ENCODE measurements at regions not wholly inside any gene's neighbourhood (a gene's known extent, or its start where the extent isn't known, plus 50 kb on each side); places are given as distances from the start of the nearest gene placed in this dataset.
A peak's percentile ranks its signal among the peaks of the same experiment; 100 is the strongest.
"Not testable (repeated sequence)": the region's sequence is repeated elsewhere in the genome, so short reads cannot be mapped to it uniquely, and the experiment has no call there.

- peaks cover 11% of the 10 kb centered on the region for H3K9me3 Mint-ChIP-seq
- no peaks in the 10 kb centered on the region for H3K36me3 Mint-ChIP-seq
- DNase-seq (ENCODE audit: low spot score in 2 of 2) (no peak), ATAC-seq (no peak)
- H3K27ac Mint-ChIP-seq, result no peak overlapping the region
- no peak overlapping the region for H3K4me3 Mint-ChIP-seq
- no peaks in the 10 kb centered on the region for H3K4me1 Mint-ChIP-seq
These were observed 196.3 kb downstream of the DCDC2C start for GRCh38 chr2:3899536-3900155.

DNA sequence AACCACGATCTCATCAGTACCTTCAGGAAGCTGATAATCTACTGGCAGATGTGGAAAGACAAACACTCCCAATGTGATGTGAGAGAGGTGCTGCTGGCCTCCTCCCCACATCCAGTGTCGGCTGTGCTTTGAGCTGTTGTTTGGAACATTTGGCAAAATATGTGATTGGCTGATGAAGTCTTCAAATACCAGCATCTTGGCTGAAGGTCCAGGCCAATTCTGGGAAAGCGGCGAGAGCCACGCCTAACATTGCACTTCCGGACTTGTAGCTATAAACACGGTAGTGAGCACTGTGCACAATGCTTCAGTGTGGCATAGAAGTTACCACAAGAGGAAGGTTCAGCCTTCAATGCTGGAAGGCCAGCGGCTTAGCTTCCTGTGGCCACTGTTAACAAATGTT lies 198.8 kb downstream of the DCDC2C start:
- Mint-ChIP-seq H3K4me3 (no peak overlapping the region), H3K27ac (no peak overlapping the region), H3K9me3 (peaks cover 14% of the 10 kb centered on the region), H3K4me1 (no peaks in the 10 kb centered on the region), H3K36me3 (no peaks in the 10 kb centered on the region)
- ATAC-seq, result no peak
- DNase-seq (ENCODE audit: low spot score in 2 of 2), result no peak

- DNase-seq (ENCODE audit: low spot score in 2 of 2), result no peak
These were observed 200.7 kb downstream of the DCDC2C start for GRCh38 chr2:3904061-3904460.

DNA sequence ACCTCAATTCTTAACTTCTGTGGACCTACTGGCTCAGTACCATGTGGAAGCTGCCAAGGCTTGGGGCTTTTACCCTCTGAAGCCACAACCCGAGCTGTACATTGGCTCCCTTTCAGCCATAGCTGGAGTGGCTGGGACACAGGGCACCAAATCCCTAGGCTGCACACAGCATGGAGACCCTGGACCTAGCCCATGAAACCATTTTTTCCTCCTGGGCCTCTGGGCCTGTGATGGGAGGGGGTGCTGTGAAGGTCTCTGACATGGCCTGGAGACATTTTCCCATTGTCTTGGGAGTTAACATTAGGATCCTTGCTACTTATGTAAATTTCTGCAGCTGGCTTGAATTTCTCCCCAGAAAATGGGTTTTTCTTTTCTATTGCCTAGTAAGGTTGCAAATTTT lies 205.1 kb downstream of the DCDC2C start:
- DNase-seq (ENCODE audit: low spot score in 2 of 2); H3K4me1 Mint-ChIP-seq; H3K27ac Mint-ChIP-seq; H3K4me3 Mint-ChIP-seq; ATAC-seq; H3K36me3 Mint-ChIP-seq; H3K9me3 Mint-ChIP-seq: not testable (repeated sequence)

More at GRCh38 chr2:3904061-3904460, 200.7 kb downstream of the DCDC2C start:
- Mint-ChIP-seq H3K27ac (no peak overlapping the region), H3K36me3 (no peaks in the 10 kb centered on the region), H3K9me3 (peaks cover 9% of the 10 kb centered on the region), H3K4me3 (no peak overlapping the region), H3K4me1 (no peaks in the 10 kb centered on the region)
- ATAC-seq, result no peak

- no peak overlapping the region for H3K4me3 Mint-ChIP-seq
- H3K9me3 Mint-ChIP-seq, result peaks cover 6% of the 10 kb centered on the region
- no peak overlapping the region for H3K27ac Mint-ChIP-seq
- no peak for DNase-seq (ENCODE audit: low spot score in 2 of 2)
- no peaks in the 10 kb centered on the region for H3K36me3 Mint-ChIP-seq
- ATAC-seq, result no peak
- H3K4me1 Mint-ChIP-seq, result no peaks in the 10 kb centered on the region
These were observed 208.6 kb downstream of the DCDC2C start for GRCh38 chr2:3911882-3912455.

GRCh38 chr2:3913166-3913565 lies 209.8 kb downstream of the DCDC2C start:
- no peak for ATAC-seq
- no peak for DNase-seq (ENCODE audit: low spot score in 2 of 2)
- H3K36me3 Mint-ChIP-seq, result no peaks in the 10 kb centered on the region
- no peak overlapping the region for H3K27ac Mint-ChIP-seq
- H3K4me3 Mint-ChIP-seq, result no peak overlapping the region
- no peaks in the 10 kb centered on the region for H3K4me1 Mint-ChIP-seq
- H3K9me3 Mint-ChIP-seq, result peaks cover 4% of the 10 kb centered on the region

GRCh38 chr2:3914241-3914640 lies 210.9 kb downstream of the DCDC2C start:
- ATAC-seq (no peak), DNase-seq (ENCODE audit: low spot score in 2 of 2) (no peak)
- Mint-ChIP-seq H3K4me3 (no peak overlapping the region), H3K27ac (no peak overlapping the region), H3K9me3 (peaks cover 4% of the 10 kb centered on the region), H3K4me1 (no peaks in the 10 kb centered on the region), H3K36me3 (no peaks in the 10 kb centered on the region)

GRCh38 chr2:3927031-3927430 lies 223.7 kb downstream of the DCDC2C start:
- ATAC-seq, result no peak

DNA sequence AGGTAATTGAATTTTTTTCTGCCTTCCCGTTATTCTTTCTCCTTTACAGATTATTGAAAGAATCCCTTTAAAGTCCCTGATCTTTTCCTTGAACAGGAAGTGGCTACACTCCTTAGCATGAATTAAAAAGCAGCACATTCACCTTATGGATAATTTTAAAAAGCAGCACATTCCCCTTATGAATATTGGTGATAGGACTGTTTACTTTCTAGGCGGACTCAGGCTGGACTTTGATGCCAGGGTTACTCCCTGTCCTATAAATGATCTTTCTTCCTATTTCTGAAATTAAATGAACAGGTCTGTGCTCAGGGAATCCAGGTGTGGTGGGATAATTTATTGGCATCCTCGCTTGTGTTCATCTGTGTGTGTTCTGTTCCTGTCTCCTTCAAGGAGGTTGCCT lies 226.0 kb downstream of the DCDC2C start:
- no peak for DNase-seq (ENCODE audit: low spot score in 2 of 2)
- no peak for ATAC-seq
- Mint-ChIP-seq H3K4me1 (no peaks in the 10 kb centered on the region), H3K4me3 (no peak overlapping the region), H3K36me3 (no peaks in the 10 kb centered on the region), H3K27ac (no peak overlapping the region), H3K9me3 (peaks cover 18% of the 10 kb centered on the region)

More at GRCh38 chr2:3927031-3927430, 223.7 kb downstream of the DCDC2C start:
- Mint-ChIP-seq H3K27ac (no peak overlapping the region), H3K4me1 (no peaks in the 10 kb centered on the region), H3K4me3 (no peak overlapping the region), H3K36me3 (no peaks in the 10 kb centered on the region), H3K9me3 (peaks cover 15% of the 10 kb centered on the region)
- no peak for DNase-seq (ENCODE audit: low spot score in 2 of 2)

- DNase-seq (ENCODE audit: low spot score in 2 of 2) (no peak), ATAC-seq (no peak)
- H3K4me3 Mint-ChIP-seq, result no peak overlapping the region
- H3K4me1 Mint-ChIP-seq, result no peaks in the 10 kb centered on the region
- no peaks in the 10 kb centered on the region for H3K36me3 Mint-ChIP-seq
- H3K9me3 Mint-ChIP-seq, result peaks cover 15% of the 10 kb centered on the region
- H3K27ac Mint-ChIP-seq, result no peak overlapping the region
These were observed 226.9 kb downstream of the DCDC2C start for GRCh38 chr2:3930246-3930645.

GRCh38 chr2:3940661-3941060 lies 237.3 kb downstream of the DCDC2C start:
- Mint-ChIP-seq H3K27ac (no peak overlapping the region), H3K4me1 (no peaks in the 10 kb centered on the region), H3K36me3 (no peaks in the 10 kb centered on the region), H3K9me3 (peaks cover 5% of the 10 kb centered on the region), H3K4me3 (no peak overlapping the region)
- DNase-seq (ENCODE audit: low spot score in 2 of 2), result no peak
- ATAC-seq, result no peak

DNA sequence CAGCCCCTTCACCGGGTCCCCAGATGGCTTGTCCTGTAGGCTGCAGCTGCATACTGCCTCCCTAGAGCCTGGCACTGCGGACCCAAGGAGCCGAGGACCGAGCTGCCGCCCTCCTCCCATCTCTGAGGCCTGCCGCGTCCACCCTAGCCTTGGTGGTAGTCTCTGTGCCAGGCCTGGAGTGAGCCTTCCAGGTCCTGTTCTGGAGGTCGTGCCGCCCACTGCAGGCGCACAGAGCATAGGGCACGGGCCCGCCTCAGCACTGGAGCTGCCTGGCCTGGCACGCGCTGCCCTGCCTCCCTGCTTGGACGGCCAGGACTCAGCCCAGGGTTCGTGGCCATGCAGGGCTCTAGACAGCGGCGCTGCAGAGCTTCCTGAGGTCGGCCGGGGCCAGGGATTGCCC lies 239.5 kb downstream of the DCDC2C start:
- Mint-ChIP-seq H3K27ac (no peak overlapping the region), H3K36me3 (no peaks in the 10 kb centered on the region), H3K9me3 (peaks cover 5% of the 10 kb centered on the region), H3K4me3 (no peak overlapping the region), H3K4me1 (no peaks in the 10 kb centered on the region)
- ATAC-seq (no peak), DNase-seq (ENCODE audit: low spot score in 2 of 2) (no peak)

GRCh38 chr2:3944071-3944470 lies 240.7 kb downstream of the DCDC2C start:
- Mint-ChIP-seq H3K4me3 (no peak overlapping the region), H3K36me3 (no peaks in the 10 kb centered on the region), H3K27ac (no peak overlapping the region), H3K4me1 (no peaks in the 10 kb centered on the region), H3K9me3 (peaks cover 3% of the 10 kb centered on the region)
- no peak for ATAC-seq
- no peak for DNase-seq (ENCODE audit: low spot score in 2 of 2)

- no peak for ATAC-seq
- DNase-seq (ENCODE audit: low spot score in 2 of 2), result no peak
- Mint-ChIP-seq H3K9me3 (peaks cover 3% of the 10 kb centered on the region), H3K4me1 (no peaks in the 10 kb centered on the region), H3K27ac (no peak overlapping the region), H3K4me3 (no peak overlapping the region), H3K36me3 (no peaks in the 10 kb centered on the region)
These were observed 241.5 kb downstream of the DCDC2C start for GRCh38 chr2:3944841-3945240.

DNA sequence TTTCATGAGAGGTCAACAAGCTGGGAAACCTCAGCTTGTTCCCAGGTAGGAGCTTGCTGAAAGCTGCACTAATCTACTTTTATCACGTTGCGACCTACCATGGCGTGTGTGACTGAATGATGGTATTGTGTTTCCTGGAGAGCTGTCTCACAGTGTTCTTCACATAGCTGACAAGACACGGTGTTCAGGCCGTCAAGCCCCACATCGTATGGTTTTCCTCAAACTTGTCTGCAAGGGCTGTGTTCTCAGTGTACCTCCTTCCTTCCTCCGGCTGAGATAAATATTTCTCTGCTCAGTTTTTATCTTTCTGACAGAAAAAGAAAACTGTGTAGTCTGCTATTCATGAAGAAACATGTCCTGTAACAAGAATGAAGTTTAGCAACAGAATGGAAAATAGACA lies 244.8 kb downstream of the DCDC2C start:
- peaks cover 2% of the 10 kb centered on the region for H3K9me3 Mint-ChIP-seq
- ATAC-seq, result no peak

DNA sequence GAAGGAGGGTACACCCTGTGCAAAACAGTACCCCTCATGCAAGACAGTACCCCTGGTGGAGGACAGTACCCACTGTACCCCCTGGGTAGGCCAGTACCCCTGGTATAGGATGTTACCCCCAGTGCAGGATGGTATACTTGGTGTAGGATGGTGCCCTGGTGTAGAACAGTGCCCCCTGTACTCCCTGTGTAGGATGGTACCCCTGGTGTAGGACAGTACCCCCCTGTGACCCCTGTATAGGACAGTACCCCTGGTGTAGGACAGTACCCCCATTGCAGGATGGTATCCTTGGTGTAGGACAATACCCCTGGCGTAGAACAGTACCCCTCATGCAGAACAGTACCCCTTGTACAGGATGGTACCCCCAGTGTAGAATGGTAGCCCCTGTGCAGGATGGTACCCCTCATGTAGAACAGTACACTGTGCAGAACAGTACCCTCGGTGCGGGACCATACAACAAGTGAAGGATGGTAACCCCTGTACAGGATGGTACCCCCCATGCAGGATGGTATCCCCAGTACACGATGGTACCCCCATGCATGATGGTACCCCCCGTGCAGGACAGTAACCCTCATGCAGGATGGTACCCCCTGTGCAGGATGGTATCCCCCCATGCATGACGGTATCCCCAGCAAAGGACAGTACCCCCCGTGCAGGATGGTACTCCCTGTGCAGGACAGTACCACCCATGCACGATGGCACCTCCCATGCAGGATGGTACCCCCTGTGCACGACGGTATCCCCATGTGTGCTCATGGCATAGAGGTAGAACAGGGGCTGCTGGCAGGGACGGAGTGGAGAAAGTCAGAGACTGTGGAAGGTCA lies 248.0 kb downstream of the DCDC2C start:
- ATAC-seq (peak; percentile 24), DNase-seq (ENCODE audit: low spot score in 2 of 2) (no peak)
- Mint-ChIP-seq H3K4me1 (no peaks in the 10 kb centered on the region), H3K36me3 (no peaks in the 10 kb centered on the region), H3K27ac (no peak overlapping the region), H3K9me3 (no peaks in the 10 kb centered on the region), H3K4me3 (no peak overlapping the region)

More for the DNA sequence above, 244.8 kb downstream of the DCDC2C start:
- Mint-ChIP-seq H3K4me1 (no peaks in the 10 kb centered on the region), H3K4me3 (no peak overlapping the region), H3K36me3 (no peaks in the 10 kb centered on the region), H3K27ac (no peak overlapping the region)
- DNase-seq (ENCODE audit: low spot score in 2 of 2), result no peak
